ENCODE measurements at regions not wholly inside any gene's neighbourhood (a gene's known extent, or its start where the extent isn't known, plus 50 kb on each side); places are given as distances from the start of the nearest gene placed in this dataset.

DNA sequence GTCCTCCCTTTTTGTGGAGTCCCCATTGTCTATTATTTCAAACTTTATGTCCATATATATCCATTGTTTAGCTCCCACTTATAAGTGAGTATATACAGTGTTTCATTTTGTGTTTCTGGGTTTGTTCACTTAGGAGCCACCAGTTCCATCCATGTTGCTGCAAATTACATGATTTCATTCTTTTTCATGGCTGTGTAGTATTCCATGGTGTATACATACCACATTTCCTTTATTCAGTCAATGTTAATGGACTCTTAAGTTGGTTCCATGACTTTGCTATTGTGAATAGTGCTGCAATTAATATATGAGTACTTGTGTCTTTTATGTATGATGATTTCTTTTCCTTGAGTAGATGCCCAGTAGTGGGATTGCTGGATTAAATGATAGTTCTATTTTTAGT, 329.1 kb downstream of the AR start:
- DNase-seq, result no peak

DNA sequence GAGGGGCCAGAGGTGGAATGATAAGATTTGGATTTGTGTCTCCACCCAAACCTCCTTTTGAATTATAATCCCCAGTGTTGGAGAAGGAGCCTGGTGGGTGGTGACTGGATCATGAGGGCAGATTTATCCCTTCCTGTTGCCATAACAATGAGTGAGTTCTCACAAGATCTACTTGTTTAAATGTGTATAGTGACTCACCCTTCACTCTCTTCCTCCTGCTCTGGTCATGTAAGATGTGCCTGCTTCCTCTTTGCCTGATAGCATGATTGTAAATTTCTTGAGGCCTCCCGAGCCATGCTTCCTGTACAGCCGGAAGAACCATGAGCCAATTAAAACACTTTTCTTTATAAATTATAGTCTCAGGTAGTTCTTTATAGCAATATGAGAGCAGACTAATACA, 348.6 kb downstream of the AR start:
- DNase-seq, result peak; percentile 53 to 65

DNA sequence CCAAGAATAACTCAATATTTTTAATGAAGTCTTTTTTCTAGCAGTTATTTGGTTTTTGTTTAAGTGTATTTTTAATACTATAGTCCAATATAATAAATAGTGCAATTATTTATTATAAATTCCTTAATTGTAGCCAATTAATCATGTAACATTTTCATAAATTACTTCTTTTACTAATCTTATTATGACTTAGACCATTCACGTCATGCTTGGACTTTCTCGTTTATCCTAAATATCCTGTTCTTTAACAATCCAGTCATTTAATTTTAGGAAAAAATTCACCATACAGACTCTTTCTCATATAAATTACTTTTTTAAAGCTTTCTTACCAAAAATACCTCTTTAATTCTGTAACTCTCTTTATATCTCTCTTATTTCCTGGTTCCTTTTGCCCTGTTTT, 350.1 kb downstream of the AR start:
- no peak for DNase-seq

DNA sequence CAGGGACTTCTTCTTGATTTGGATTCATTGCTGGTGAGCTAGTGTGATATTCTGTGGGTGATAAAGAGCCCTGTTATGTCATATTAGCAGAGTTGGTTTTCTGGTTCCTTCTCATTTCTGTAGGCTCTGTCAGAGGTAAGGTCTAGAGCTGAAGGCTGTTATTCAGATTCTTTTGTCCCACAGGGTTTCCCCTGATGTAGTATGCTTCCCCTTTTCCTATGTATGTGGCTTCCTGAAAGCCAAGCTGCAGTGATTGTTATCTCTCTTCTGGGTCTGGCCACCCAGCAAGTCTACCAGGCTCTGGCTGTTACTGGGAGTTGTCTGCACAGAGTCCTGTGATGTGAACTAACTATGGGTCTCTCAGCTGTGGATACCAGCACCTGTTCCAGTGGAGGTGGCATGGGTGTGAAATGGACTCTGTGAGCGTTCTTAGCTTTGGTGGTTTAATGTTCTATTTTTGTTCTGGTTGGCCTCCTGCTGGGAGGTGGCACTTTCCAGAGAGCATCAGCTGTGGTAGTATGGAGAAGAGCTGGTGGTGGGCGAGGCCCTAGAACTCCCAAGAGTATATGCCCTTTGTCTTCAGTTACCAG, 373.7 kb downstream of the AR start:
- DNase-seq, result peak; percentile 43 to 54

DNA sequence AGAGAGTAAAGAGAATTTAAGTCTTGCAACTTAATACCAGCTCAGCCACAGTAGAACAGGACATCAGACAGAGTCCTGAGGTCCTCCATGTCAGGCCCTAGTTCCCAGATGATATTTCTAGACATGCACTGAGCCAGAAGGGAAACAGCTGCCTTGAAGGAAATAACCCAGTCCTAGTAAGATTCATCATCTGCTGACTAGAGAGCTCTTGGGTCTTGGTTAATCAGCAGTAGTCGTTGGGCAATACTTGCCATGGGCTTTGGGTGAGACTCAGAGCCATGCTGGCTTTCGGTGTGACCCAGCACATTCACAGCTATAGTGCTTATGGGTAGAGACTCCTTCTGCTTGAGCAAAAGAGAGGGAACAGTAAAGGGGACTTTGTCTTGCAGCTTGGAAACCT, 379.1 kb downstream of the AR start:
- peak; percentile 57 to 76 for DNase-seq

DNA sequence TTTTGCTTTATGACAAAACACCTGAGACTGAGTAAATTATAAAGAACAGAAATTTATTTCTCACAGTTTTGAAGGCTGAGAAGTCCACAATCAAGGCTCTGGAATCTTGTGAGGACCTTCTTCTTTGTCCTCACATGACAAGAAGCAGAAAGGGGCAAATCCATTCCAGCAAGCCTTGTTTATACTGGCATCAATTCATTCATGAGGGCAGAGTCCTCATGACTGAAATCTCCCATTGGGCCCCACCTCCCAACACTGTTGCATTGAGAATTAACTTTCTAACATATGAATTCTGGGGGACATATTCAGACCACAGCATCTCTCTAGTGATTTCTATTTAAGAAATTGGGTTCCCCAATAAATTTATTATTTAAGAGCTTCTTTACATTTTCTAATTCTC, 395.4 kb downstream of the AR start:
- DNase-seq, result no peak

DNA sequence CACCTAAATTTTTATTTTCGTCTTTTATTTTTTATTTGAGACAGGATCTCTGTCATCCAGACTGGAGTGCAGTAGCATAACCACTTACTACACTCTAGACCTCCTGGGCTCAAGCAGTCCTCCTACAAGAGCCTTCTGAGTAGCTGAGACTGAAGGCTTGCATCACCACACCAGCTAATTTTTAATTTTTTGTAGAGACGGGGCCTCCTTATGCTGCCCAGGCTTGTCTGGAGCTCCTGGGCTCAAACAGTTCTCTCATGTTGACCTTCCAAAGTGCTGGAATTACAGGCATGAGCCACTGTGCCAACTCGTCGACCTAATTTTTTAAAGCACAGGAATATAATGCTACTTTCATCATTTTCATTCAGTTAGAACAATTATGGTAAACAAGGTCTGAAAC, 405.4 kb downstream of the AR start:
- DNase-seq, result no peak

DNA sequence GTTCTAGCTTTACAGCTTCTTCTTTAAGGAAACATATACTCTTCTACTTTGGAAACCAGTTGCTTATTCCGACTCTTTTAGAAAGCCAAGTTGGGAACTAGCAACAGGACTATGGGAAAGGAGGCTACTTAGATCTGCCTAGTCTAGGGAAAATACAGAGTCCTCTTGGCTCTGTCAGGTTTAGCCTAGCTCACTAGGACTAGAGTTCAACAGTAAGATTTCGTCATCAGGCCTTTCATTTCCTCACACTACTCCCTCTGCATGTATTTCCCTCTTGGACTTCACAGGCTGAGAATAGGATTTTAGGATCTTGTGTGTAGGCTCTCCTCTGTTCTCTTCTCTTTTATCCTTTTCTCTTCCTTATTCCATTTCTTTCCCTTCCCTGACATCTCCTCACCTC, 409.8 kb downstream of the AR start:
- DNase-seq, result peak; percentile 26 to 28

DNA sequence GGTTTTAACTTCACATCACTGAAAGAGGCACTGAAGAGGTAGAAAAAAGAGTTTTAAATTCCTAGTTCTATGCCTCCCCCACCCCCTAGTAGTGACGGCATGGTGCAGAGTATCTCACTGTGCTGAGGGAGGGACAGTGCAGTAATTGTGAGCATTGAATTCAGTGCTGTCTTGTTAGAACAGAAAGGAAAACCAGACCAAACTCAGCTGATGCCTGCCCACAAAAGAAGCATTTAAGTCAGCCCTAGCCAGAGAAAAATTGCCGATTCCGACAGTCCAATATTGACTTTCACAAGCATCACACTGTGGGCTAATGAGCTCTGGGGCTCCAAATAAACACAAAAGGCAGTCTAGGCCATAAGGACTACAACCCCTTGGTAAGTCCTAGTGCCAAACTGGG, 417.7 kb downstream of the AR start:
- no peak for DNase-seq
